Neural cell (in vitro differentiated cells): ENCODE measurements at regions not wholly inside any gene's neighbourhood (a gene's known extent, or its start where the extent isn't known, plus 50 kb on each side); places are given as distances from the start of the nearest gene placed in this dataset.

ENCODE experiments used
- CTCF ChIP-seq: fragments of 450-650 bp; IDR thresholded peaks from 2 replicates; pipeline ENCODE4 v1.5.1; 2014; ENCODE audit warnings: antibody characterized with exemption, mild to moderate bottlenecking, moderate library complexity; ENCODE audit not compliant: poor library complexity, severe bottlenecking
- EP300 ChIP-seq: fragments of 450-650 bp; conservative IDR thresholded peaks from 2 replicates; pipeline ENCODE4 v1.6.1; 2014; ENCODE audit warnings: antibody characterized with exemption, mild to moderate bottlenecking, moderate library complexity; ENCODE audit not compliant: poor library complexity, severe bottlenecking
- EZH2 ChIP-seq: fragments of 200-600, 300-800 bp; shearing (Covaris generic), sonication (generic); IDR thresholded peaks from 2 replicates; pipeline ENCODE4 v1.6.1; 2014; ENCODE audit warnings: antibody characterized with exemption, low read length, borderline replicate concordance, mild to moderate bottlenecking; ENCODE audit not compliant: insufficient read depth, poor library complexity, severe bottlenecking
- MXI1 ChIP-seq: fragments of 450-650 bp; conservative IDR thresholded peaks from 2 replicates; pipeline ENCODE4 v1.6.1; 2014; ENCODE audit warnings: antibody characterized with exemption, mild to moderate bottlenecking; ENCODE audit not compliant: poor library complexity, severe bottlenecking
- POLR2AphosphoS5 ChIP-seq: IDR thresholded peaks from 2 replicates; pipeline ENCODE4 v1.6.1; 2012
- RAD21 ChIP-seq: fragments of 450-650 bp; conservative IDR thresholded peaks from 2 replicates; pipeline ENCODE4 v1.6.1; 2014; ENCODE audit warnings: antibody characterized with exemption, mild to moderate bottlenecking, moderate library complexity
- REST ChIP-seq: IDR thresholded peaks from 2 replicates; pipeline ENCODE4 v1.6.1; 2012; ENCODE audit warnings: borderline replicate concordance
- SMC3 ChIP-seq: fragments of 450-650 bp; conservative IDR thresholded peaks from 2 replicates; pipeline ENCODE4 v1.6.1; 2014; ENCODE audit warnings: antibody characterized with exemption, mild to moderate bottlenecking, moderate library complexity; ENCODE audit not compliant: poor library complexity
- TAF1 ChIP-seq: IDR thresholded peaks from 2 replicates; pipeline ENCODE4 v1.6.1; 2012; ENCODE audit warnings: low read depth

GRCh38 chr1:181255270-181255929, 166.9 kb downstream of the IER5 start:
- no peak for TF ChIP-seq CTCF
- no peak for TF ChIP-seq EZH2
- no peak for TF ChIP-seq REST
- no peak for TF ChIP-seq POLR2AphosphoS5
- TF ChIP-seq EP300, result no peak
- TF ChIP-seq RAD21, result no peak
- TF ChIP-seq SMC3, result no peak
- TF ChIP-seq TAF1, result no peak
- no peak for TF ChIP-seq MXI1
